ENCODE measurements at regions not wholly inside any gene's neighbourhood (a gene's known extent, or its start where the extent isn't known, plus 50 kb on each side); places are given as distances from the start of the nearest gene placed in this dataset.

DNA sequence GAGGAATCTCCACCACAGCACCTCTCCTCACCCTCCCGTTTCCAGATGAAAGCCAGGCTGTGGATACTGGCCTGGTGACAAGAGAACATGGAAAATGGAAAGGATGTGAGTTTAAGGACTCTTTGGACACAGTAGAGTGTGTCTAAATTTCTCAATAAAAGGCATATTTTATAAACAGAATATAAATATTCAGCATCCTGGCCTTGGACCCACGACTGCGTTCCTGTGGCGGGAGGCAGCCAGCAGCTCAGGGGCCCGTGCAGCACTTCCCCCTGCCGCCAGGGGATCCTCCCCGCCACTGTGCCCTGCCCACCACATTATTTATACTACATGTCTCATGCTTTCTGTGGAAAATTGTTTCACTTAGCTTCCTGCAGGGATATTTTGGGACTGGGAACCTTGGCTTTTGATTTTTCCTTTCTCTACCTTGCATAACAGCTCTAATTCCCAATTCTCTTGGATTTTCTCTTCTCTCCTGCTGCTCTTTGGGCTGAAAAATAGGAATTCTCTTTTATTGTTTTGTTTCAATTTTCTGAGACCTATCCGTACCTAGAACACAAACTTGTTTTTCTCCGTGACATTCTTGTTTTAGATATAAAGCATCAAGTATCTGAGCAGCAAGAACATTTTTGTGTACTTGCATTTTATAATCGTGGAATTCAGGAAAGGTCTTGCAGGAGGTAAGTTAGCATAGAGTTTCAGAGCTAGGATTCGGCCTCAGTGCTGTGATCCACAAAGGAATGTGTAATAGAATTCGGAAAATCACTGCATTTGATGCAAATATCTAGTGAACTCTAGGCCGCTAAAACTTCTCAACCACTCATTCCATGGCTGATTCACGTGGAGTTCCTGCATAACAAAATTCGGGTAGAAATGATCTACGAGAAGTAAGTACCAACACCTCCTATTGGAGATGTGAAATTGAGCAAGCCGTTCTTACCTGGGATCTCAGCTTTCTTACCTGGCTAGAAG lies 107.7 kb upstream of the SPATA13 start:
- DNase-seq = no peak

GRCh38 chr13:24053519-24054251 lies 106.8 kb upstream of the SPATA13 start:
- peak; percentile 12 for DNase-seq

GRCh38 chr13:24056616-24057137 lies 103.8 kb upstream of the SPATA13 start:
- no peak for DNase-seq

DNA sequence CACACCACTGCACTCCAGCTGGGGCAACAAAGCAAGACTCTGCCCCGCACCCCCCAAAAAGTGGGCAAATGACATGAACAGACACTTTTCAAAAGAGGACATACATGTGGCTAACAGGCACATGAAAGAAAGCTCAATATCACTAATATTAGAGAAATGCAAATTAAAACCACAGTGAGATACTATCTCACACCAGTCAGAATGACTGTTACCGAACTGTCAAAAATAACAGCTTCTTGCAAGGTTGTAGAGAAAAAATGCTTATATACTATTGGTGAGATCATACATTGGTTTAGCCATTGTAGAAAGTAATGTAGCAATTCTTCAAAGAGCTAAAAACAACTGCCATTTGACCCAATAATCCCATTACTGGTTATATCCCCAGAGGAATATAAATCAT lies 99.5 kb upstream of the SPATA13 start:
- DNase-seq = no peak

- DNase-seq = no peak
These were observed 97.1 kb upstream of the SPATA13 start for GRCh38 chr13:24063281-24063877.

DNA sequence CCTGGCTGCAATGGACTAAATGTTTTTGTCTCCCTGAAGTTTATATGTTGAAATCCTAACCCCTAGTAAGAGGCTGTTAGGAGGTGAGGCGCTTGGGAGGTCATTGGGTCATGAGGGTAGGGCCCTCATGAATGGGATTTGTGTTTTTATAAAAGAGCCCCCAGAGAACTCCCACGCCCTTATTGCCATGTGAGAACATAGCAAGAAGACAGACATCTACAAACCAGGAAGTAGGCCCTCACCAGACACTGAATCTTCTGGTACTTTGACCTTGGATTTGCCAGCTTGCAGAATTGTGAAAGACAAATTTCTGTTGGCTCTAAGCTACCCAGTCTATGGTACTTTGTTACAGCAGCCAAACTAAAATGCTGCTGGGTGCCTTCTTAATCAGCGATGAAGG lies 96.1 kb upstream of the SPATA13 start:
- DNase-seq = no peak

DNA sequence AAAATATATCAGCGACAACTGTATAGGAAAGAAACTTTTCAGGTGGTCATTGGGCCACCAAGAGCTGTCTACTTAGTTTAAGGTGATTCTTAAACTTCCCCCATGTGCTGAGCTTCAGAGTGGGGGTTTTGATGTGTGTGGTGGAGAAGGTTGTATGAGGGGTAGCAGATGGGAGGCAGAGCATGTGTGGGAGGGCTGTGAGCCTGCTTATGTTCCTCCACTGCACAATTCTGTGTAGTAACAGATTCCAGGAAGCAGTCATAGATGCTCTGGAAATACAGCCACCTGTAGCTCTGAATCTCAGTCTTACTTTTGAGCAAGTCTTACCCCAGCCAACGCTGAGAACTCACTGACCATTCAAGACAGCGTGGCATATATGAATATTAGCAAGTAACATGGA lies 95.3 kb upstream of the SPATA13 start:
- no peak for DNase-seq

DNA sequence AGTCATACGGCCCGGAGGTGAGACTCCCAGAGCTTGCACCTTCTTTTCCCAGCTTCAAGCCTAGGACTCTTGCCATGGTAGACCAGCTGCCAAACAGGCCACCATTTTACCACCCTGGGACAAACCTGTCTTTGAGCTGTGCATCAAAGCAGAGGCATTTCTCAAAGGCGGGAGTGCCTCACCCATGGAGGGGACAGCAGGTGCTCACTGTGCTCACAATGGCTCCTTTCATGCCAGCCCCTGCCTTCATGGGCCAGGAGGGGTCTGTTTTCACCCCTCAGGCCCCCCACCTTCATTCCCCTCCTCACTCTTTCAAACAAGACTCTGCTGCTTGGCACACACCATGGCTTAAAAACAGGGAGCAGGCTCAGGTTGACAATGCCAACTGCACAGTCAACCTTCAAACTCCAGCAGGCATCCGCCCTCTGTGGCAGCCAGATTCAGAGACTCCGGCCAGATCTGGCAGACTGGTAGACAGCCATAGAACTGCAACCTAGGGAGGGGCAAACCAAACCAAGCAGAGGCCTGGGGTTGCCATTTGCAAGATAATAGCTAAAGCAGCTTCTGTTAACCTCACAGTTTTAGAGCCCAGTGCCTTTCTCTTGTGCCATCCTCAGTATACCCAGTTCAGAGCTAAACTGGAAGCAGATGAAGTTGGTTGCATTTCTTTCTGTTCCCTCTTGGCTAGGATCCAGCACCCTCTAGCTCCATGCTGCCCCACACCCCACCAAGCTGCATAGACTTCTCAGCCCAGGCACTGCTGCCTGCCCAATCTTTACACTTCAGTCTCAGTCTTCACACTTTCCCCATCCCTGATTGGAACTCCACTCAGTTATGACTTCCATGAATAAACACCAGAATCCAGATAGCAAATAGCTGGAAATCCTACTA lies 93.9 kb upstream of the SPATA13 start:
- no peak for DNase-seq

DNA sequence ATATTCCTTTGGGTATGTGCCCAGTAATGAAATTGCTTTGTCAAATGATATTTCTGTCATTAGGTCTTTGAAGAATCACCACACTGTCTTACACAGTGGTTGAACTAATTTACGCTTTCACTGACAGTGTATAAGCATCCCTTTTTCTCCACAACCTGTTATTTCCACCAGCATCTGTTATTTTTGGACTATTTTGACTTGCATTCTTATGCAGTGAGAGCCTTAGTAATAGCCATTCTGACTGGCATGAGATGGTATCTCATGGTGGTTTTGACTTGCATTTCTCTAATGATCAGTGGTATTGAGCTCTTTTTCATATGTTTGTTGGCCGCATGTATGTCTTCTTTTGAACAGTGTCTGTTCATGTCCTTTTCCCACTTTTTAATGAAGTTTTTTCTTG lies 92.0 kb upstream of the SPATA13 start:
- DNase-seq = no peak

DNA sequence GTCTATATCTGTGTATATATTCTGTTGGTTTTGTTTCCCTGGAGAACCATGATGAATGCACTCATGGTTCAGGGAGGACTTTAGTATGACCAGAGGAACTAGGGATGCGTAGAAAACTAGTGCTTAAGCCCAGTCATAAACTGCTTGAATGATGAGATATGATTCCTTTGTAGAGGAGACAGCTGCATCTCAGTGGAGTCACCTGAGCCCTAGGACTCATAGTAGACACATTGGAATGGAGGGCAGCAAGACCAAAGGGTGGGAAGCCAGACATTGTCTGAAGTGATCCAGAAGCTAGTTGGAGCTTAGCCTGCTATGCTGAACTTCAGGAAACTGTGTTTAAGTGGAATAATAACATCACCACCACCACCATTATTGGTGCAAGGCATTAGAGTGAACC lies 89.5 kb upstream of the SPATA13 start:
- DNase-seq = no peak

DNA sequence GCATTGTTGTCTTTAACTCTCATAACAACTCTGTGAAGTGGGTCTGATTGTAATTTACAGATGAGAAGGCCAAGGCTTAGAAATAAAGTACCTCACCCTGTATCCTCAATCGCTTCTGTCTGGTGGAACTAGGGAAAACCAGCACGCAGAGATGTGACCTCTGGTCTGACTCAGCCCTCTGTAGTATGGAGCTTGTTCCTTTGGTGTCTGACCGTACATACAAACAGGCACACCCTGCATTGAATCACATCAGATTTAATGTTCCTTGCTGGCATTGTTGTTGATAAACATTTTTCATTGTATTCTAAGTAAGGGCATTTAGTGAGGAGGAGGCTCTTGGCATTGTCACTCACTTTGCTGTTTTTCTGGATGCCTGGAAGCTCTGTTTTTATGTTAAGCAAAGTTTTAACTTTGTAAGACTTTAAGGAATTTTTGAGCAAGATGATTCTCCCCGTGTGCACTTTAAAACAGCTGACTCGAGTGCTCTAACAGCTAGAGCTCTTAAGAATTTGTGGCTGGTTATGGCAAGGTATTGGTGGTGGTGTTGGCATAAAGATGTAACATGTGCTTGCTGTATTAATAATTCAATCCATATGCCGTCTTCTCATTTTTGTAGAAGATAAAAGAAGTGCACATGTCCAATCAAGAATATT lies 89.0 kb upstream of the SPATA13 start:
- no peak for DNase-seq

DNA sequence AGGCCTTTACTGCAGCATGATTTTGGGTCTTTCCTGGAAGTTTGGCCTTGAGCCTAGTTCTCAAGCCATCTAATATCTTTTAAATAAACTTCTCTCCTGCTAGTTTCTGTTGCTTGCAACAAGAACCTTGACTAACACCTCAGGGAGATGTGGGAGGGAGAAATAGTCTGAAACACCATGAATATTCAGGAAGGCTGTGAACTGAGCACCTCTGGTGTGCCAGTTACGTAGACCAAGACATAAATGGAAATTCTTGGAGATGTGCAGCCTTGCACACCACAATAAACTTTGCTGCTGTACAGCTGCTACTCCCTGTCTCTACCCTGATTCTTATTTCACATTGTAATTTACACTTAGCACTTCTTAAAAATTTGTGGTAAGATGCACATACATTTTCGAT lies 86.9 kb upstream of the SPATA13 start:
- no peak for DNase-seq

GRCh38 chr13:24074678-24075077 lies 85.8 kb upstream of the SPATA13 start:
- no peak for DNase-seq

- no peak for DNase-seq
These were observed 85.2 kb upstream of the SPATA13 start for GRCh38 chr13:24075137-24075975.

- no peak for DNase-seq
These were observed 84.4 kb upstream of the SPATA13 start for GRCh38 chr13:24076109-24076508.

GRCh38 chr13:24076636-24077035 lies 83.9 kb upstream of the SPATA13 start:
- DNase-seq = no peak

GRCh38 chr13:24080134-24080533 lies 80.4 kb upstream of the SPATA13 start:
- no peak for DNase-seq

- no peak for DNase-seq
These were observed 79.1 kb upstream of the SPATA13 start for GRCh38 chr13:24081387-24081786.

DNA sequence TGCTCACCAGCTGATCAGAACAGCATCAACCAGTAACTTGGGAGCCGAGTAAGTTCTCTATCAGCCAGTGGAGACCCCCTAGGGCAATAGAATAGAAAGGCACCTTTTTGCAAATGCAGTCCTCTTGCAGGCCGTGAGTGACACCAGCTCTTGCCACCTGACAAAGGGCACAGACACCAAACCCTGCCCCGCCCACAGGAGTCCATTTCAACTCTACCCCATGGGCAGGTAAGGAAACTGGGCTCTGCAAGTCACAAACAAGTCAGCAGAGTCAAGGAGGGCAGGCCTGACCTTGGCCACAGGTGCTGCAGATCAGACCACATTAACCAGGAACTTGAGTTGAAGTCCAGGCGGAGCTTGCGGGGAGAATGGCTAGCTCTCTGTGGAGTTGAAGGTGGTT lies 77.4 kb upstream of the SPATA13 start:
- no peak for DNase-seq

DNA sequence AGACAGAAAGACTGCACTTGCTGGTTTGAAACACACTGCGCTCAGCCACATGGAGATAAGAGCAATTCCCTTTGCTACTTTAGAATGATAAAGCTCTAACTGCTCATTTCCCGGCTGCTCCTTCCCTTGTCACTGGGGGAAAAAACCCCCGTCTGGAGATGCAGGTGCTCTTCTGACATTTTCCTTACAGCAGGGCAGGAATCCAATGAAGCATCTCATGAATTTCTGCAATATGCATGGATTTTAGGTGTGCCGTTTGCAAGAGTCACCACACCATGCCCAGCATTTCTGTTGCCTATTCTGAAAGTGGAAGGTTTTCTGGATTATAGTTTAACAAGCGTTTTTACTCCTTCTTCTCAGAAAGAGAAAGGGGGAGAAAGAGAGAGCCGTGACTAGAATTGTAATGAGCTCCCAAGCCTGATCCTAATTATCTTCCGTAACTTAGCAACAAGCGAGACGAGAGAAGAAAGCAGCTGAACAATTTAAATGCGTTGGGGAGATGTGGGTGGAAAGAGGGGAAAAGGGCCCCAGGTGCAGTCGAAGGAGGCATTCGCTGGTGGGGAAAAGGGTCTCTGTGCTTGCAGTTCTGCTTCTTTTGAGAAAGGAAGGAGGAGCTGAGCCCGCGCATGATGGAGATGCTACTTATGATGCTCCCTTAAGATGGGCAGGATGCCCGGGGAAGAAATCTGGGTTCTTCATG lies 76.6 kb upstream of the SPATA13 start:
- no peak for DNase-seq

Data from NCI-H510A (cell line).